NB4 (cell line): ENCODE measurements at regions not wholly inside any gene's neighbourhood (a gene's known extent, or its start where the extent isn't known, plus 50 kb on each side); places are given as distances from the start of the nearest gene placed in this dataset.

Experiments used
- DNase-seq: peaks from one replicate; pipeline ENCODE4 v3.0.0; 2010; ENCODE audit warnings: low read depth
- H3K4me3 ChIP-seq: one replicate; pipeline ENCODE4 v1.5.1; 2011; ENCODE audit warnings: mild to moderate bottlenecking, low read depth, low read length, moderate library complexity
- CTCF ChIP-seq: IDR thresholded peaks from one replicate; pipeline ENCODE4 v1.5.1; 2012; ENCODE audit warnings: low read depth, low read length
- MAX ChIP-seq: IDR thresholded peaks from 2 replicates; pipeline ENCODE4 v1.6.1; 2011; ENCODE audit warnings: low read depth, low read length
- MYC ChIP-seq: IDR thresholded peaks from 2 replicates; pipeline ENCODE4 v1.6.1; 2011; ENCODE audit warnings: low read depth, low read length
- POLR2A ChIP-seq: IDR thresholded peaks from 2 replicates; pipeline ENCODE4 v1.6.1; 2011; ENCODE audit warnings: mild to moderate bottlenecking; ENCODE audit not compliant: insufficient read length; ENCODE audit errors: extremely low read depth

GRCh38 chr3:59246719-59247401 is 197.0 kb upstream of the CFAP20DC start:
- no peak for TF ChIP-seq POLR2A
- TF ChIP-seq CTCF = no peak
- TF ChIP-seq MYC = no peak
- no peak for TF ChIP-seq MAX
- H3K4me3 ChIP-seq = no peak overlapping the region
- no peak for DNase-seq

GRCh38 chr3:59245859-59246501 is 196.2 kb upstream of the CFAP20DC start:
- TF ChIP-seq CTCF (no peak), MAX (no peak), POLR2A (no peak), MYC (no peak)
- H3K4me3 ChIP-seq = no peak overlapping the region
- no peak for DNase-seq

- no peak for DNase-seq
- TF ChIP-seq MYC (no peak), MAX (no peak), POLR2A (no peak)
- H3K4me3 ChIP-seq = no peak overlapping the region
Measured at GRCh38 chr3:59245300-59245858, 195.6 kb upstream of the CFAP20DC start.

GRCh38 chr3:59244343-59244742 is 194.5 kb upstream of the CFAP20DC start:
- TF ChIP-seq MYC (no peak), POLR2A (no peak), CTCF (no peak)
- DNase-seq = no peak
- no peak overlapping the region for H3K4me3 ChIP-seq

GRCh38 chr3:59243476-59243875 is 193.7 kb upstream of the CFAP20DC start:
- TF ChIP-seq MYC = no peak
- no peak for TF ChIP-seq POLR2A
- no peak for TF ChIP-seq CTCF
- no peak for TF ChIP-seq MAX

GRCh38 chr3:59240666-59241255 is 190.9 kb upstream of the CFAP20DC start:
- no peak for DNase-seq
- H3K4me3 ChIP-seq = no peak overlapping the region
- no peak for TF ChIP-seq MAX
- TF ChIP-seq POLR2A = no peak
- no peak for TF ChIP-seq CTCF
- no peak for TF ChIP-seq MYC

More at GRCh38 chr3:59243476-59243875, 193.7 kb upstream of the CFAP20DC start:
- no peak overlapping the region for H3K4me3 ChIP-seq
- DNase-seq = no peak
